ENCODE measurements at regions not wholly inside any gene's neighbourhood (a gene's known extent, or its start where the extent isn't known, plus 50 kb on each side); places are given as distances from the start of the nearest gene placed in this dataset.

DNA sequence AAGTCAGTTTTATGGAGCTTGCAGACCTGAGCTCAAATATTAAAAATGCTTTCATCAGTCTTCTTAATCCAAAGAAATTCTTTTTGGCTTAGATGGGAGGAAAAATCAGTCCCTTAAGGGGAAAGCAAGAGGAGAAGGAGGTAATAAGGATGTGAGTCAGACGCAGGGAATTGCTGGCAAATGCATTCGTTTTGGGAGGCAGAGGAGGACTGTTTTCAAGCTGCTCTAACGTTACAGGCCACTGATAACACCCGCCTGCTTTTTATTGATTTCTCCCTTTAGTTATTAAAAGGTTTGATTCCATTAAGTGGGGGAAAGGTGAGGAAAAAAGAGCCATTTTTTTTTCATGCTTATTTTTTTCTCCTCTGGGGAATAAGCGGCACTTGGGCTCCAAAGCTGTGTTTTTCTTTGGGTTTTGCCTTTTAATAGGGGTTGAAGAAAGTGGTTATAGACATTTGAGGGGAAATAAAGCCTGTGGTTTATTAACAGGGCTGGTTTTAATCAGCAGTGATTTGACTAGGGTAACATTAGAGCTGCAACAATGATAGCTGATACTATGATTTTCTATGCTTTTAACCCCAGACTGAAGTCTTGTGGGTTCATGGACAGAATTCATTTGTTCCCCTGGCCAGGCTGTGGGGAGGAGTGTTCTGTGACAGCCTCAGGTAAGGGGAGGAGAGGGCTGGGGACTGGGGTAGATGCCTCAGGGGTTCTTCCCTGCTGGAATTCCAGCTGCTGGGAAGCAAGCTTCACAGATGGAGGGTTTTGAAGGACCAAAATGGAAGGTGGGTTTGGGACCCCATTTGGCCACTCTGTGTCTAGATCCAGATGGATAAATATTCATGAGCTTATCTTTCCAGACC lies 225.2 kb downstream of the GAS1 start:
- no peak for DNase-seq

DNA sequence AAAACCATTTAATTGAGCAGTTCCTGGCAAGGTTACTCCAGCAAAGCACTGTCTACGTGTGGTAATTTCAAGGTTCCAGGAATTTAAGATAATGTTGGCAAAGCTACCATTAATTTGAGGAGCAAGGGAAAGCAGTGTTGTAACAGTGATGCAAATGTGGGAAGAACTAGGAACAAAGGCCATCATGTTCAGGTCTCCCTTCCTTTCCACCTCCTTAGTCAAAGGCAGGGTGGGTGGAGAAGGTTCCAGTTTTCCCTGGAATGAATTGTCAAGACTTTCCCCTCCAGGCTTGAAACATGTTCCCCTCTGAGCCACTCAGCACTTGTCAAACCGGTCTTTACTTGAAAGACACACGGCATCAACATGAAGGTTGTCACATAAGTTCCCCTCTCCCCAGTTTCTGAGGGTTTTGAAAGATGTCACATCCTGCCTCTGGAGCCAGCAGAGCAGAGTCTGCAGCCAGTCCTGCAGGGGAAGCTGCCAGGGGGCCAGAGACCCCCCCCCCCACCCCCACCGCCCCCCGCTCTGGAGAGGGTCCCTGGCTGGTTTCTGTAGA lies 226.0 kb downstream of the GAS1 start:
- DNase-seq: no peak

- no peak for DNase-seq
Measured at GRCh38 chr9:86720639-86721225, 226.6 kb downstream of the GAS1 start.

DNA sequence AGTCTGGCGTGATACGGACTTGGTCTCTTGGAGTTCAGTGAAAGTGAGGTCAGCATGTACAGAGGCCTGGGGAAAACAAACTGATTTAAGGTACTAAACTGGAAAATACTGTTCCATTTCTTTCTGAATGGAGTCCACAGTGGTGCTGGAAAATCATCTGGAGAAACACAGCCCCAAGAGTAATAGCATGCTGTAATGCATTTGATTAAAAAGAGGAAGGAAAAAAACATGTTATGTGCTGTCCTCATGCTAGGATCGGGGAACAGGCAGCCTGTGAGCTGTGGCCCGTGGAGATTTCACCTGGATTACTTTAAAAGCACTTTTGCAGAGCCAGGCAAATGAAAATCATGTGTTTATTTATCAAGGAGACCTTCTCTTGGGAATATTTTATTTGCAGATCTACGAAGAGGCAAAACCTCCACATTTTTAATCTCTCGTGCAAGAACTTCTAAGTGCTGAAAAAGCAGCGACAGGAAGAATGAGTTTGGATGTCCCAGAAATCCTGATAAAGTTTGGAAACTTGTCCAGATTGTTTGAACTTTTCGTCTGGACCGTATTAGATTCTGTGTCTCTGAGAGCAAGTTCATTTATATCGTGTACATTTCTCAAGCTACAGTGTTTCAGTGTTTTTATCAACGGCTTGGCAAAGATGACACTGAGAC lies 228.8 kb downstream of the GAS1 start:
- DNase-seq: no peak

- DNase-seq: no peak
Measured at GRCh38 chr9:86716326-86716922, 230.9 kb downstream of the GAS1 start.

- DNase-seq: no peak
Measured at GRCh38 chr9:86714999-86715398, 232.3 kb downstream of the GAS1 start.

- DNase-seq: no peak
Measured at GRCh38 chr9:86713970-86714369, 233.3 kb downstream of the GAS1 start.

DNA sequence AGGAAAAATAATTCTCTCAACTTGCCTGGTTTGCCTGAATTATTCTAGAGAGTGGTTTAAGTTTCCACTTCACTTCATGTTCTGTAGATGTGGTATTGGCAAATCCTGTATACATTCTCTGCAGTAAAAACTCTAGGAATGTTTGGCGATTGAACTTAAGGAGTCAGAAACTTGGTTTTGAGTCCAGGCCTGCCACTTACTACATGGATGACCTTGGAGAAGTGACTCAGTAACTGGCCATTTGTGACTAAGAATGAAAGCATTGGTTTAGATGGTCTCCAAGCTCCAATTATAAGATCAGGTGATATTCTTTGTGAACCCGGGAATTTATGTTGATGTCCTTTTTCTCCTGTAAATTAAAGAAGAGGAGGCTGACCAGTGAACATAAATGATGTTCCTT lies 233.8 kb downstream of the GAS1 start:
- no peak for DNase-seq

DNA sequence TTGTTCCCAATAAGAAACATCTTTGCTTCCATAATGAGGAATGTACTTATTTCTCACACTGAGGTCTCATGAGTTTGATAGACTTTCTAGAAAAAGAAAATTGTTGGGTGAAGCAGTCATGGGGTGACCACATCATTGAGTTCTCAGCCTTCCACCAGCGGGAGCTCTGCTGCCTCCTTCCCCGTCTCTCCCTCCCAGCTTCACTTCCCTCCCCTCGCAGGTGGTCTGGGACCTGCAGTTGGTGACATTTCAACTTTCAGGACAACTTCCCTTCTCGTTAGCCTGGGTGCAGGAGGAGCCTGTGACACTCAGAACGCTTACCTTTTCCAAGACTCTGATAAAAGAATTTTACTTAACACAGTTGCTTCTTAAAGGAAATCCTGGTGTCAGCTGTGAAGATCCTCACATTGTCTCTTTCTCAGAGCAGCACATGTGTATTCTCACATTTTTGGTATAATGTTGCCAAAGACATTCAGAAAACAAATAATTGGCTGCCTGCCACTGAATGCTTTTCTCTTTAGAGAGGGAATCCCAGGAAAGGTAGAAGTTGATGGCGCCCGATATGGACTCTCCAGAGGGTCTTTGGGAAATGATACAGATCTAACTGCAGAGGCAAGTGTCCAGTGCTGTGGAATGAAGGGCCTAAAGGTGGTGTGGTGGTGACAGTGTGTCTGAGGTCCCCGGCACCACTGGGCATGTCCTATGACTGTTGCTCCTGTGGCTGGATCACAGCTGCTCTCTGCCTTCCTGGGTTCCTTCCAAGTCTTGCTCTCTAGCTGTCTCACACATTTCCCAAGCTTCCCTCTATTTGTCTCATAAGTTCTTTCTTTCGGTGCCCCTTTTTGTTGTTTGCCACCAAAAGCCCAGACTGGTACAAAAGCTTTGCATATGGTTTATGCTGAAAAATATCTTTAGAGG lies 238.1 kb downstream of the GAS1 start:
- DNase-seq: no peak

- no peak for DNase-seq
Measured at GRCh38 chr9:86707932-86708510, 239.3 kb downstream of the GAS1 start.

GRCh38 chr9:86706391-86706790 lies 240.9 kb downstream of the GAS1 start:
- no peak for DNase-seq

- no peak for DNase-seq
Measured at GRCh38 chr9:86705490-86705889, 241.8 kb downstream of the GAS1 start.

- DNase-seq: no peak
Measured at GRCh38 chr9:86703346-86703745, 244.0 kb downstream of the GAS1 start.

DNA sequence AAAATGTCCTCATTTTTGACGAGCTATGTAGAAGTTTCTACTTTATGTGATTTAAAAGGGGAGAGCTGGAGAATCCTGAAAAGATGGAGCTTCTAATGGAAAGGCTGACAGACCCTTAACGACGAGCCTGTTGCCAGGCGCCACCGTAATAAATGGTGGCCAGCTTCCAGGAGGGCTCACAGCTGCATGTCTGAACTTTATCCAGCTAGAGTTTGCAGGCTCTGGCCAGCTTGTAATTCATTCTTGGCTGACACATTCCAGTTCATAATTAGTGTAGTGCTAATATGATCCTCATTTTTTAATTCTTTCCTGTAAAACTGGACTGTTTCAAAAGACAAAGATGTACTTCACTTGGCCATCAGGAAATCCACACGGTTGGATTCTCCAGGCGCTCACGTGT lies 246.7 kb downstream of the GAS1 start:
- DNase-seq: no peak

GRCh38 chr9:86697999-86698398 lies 249.3 kb downstream of the GAS1 start:
- no peak for DNase-seq

- no peak for DNase-seq
Measured at GRCh38 chr9:86697213-86697612, 250.1 kb downstream of the GAS1 start.

DNA sequence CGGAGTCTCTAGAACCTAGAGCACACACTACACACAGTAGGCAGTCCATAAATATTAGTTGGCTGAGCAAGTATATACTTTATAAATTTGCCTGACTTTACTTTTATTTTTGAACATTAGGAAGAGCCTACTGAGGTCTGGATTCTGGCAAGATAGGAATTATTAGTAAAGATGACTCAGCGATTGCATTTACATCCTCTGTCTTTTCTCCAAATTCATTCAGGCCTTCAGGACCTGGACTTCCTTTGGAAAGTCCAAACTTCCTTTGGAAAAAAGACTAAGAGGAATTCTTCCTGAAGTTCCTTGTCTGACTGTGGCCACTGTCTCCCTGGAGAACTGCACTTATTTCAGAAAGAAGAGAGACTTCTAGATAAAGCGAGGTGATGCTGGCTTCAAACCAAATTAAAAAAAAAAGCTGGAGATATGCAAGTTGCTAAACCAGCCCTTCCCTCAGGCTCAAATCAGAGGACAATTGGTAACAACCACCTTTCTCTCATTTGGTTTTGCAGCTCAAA lies 251.3 kb downstream of the GAS1 start:
- DNase-seq: no peak

GRCh38 chr9:86690034-86690433 lies 257.3 kb downstream of the GAS1 start:
- no peak for DNase-seq

DNA sequence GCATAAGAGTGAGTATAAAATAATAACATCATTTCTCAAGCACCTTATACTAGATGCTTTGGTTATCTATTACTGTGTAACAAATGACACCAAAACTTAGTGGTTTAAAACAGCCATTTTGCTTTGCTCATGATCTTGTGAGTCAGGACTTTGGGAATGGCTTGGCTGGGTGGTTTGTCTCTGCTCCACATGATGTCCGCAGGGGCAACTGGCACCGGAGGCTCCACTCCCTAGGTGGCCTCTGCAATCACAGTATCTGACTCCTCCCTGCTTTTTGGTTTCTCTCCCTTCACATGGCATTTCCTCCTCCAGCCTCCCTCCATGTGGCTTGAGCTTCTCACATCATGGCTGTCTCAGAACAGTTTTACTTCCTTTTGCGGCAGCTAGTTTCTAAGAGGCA lies 259.5 kb downstream of the GAS1 start:
- DNase-seq: no peak

- DNase-seq: no peak
Measured at GRCh38 chr9:86685556-86685955, 261.8 kb downstream of the GAS1 start.

GRCh38 chr9:86684148-86684547 lies 263.2 kb downstream of the GAS1 start:
- no peak for DNase-seq

GRCh38 chr9:86682240-86682639 lies 265.1 kb downstream of the GAS1 start:
- DNase-seq: no peak
